ENCODE measurements at regions not wholly inside any gene's neighbourhood (a gene's known extent, or its start where the extent isn't known, plus 50 kb on each side); places are given as distances from the start of the nearest gene placed in this dataset.
"Not testable (repeated sequence)": the region's sequence is repeated elsewhere in the genome, so short reads cannot be mapped to it uniquely, and the experiment has no call there.

- no peaks in the 10 kb centered on the region for H3K9me3 Mint-ChIP-seq
- intact Hi-C loops (cut with micrococcal nuclease): no loop called here
- no peak overlapping the region for H3K27ac Mint-ChIP-seq
These were observed 455.5 kb downstream of the ACTL7B start for GRCh38 chr9:108400297-108400696.

GRCh38 chr9:108399851-108400250 is 455.9 kb downstream of the ACTL7B start:
- H3K27me3 Mint-ChIP-seq: no peaks in the 10 kb centered on the region
- no peaks in the 10 kb centered on the region for H3K36me3 Mint-ChIP-seq (ENCODE audit: low read depth)
- H3K4me1 Mint-ChIP-seq: no peaks in the 10 kb centered on the region
- DNase-seq: no peak
- intact Hi-C loops (cut with micrococcal nuclease): no loop called here
- no peak overlapping the region for H3K27ac Mint-ChIP-seq
- no peaks in the 10 kb centered on the region for H3K9me3 Mint-ChIP-seq
- H3K4me3 Mint-ChIP-seq: no peak overlapping the region

More at GRCh38 chr9:108400297-108400696, 455.5 kb downstream of the ACTL7B start:
- DNase-seq: no peak
- no peaks in the 10 kb centered on the region for H3K4me1 Mint-ChIP-seq
- no peaks in the 10 kb centered on the region for H3K27me3 Mint-ChIP-seq
- no peak overlapping the region for H3K4me3 Mint-ChIP-seq
- no peaks in the 10 kb centered on the region for H3K36me3 Mint-ChIP-seq (ENCODE audit: low read depth)

GRCh38 chr9:108397286-108397685 is 458.5 kb downstream of the ACTL7B start:
- H3K36me3 Mint-ChIP-seq (ENCODE audit: low read depth): no peaks in the 10 kb centered on the region
- no peak overlapping the region for H3K27ac Mint-ChIP-seq
- intact Hi-C loops (cut with micrococcal nuclease): no loop called here
- H3K9me3 Mint-ChIP-seq: no peaks in the 10 kb centered on the region
- DNase-seq: no peak
- no peak overlapping the region for H3K4me3 Mint-ChIP-seq
- H3K4me1 Mint-ChIP-seq: no peaks in the 10 kb centered on the region
- H3K27me3 Mint-ChIP-seq: no peaks in the 10 kb centered on the region

- H3K27ac Mint-ChIP-seq: no peak overlapping the region
- intact Hi-C loops (cut with micrococcal nuclease): no loop called here
- no peaks in the 10 kb centered on the region for H3K27me3 Mint-ChIP-seq
- DNase-seq: no peak
- no peaks in the 10 kb centered on the region for H3K4me1 Mint-ChIP-seq
- H3K36me3 Mint-ChIP-seq (ENCODE audit: low read depth): no peaks in the 10 kb centered on the region
- no peaks in the 10 kb centered on the region for H3K9me3 Mint-ChIP-seq
- H3K4me3 Mint-ChIP-seq: no peak overlapping the region
These were observed 459.2 kb downstream of the ACTL7B start for GRCh38 chr9:108396611-108397010.

- Mint-ChIP-seq H3K27ac (no peak overlapping the region), H3K9me3 (no peaks in the 10 kb centered on the region), H3K27me3 (no peaks in the 10 kb centered on the region), H3K4me1 (no peaks in the 10 kb centered on the region), H3K36me3 (ENCODE audit: low read depth) (no peaks in the 10 kb centered on the region), H3K4me3 (no peak overlapping the region)
- intact Hi-C loops (cut with micrococcal nuclease): no loop called here
- DNase-seq: no peak
These were observed 459.6 kb downstream of the ACTL7B start for GRCh38 chr9:108396193-108396592.

GRCh38 chr9:108395421-108395820 is 460.4 kb downstream of the ACTL7B start:
- H3K4me3 Mint-ChIP-seq: no peak overlapping the region
- no peaks in the 10 kb centered on the region for H3K4me1 Mint-ChIP-seq
- H3K27ac Mint-ChIP-seq: no peak overlapping the region
- no peak for DNase-seq
- H3K36me3 Mint-ChIP-seq (ENCODE audit: low read depth): no peaks in the 10 kb centered on the region
- intact Hi-C loops (cut with micrococcal nuclease): no loop called here
- H3K9me3 Mint-ChIP-seq: no peaks in the 10 kb centered on the region
- H3K27me3 Mint-ChIP-seq: no peaks in the 10 kb centered on the region

- Mint-ChIP-seq H3K27me3 (no peaks in the 10 kb centered on the region), H3K4me1 (no peaks in the 10 kb centered on the region), H3K27ac (no peak overlapping the region), H3K4me3 (no peak overlapping the region), H3K9me3 (no peaks in the 10 kb centered on the region), H3K36me3 (ENCODE audit: low read depth) (no peaks in the 10 kb centered on the region)
- intact Hi-C loops (cut with micrococcal nuclease): no loop called here
- DNase-seq: no peak
These were observed 461.1 kb downstream of the ACTL7B start for GRCh38 chr9:108394726-108395125.

- H3K36me3 Mint-ChIP-seq (ENCODE audit: low read depth); H3K9me3 Mint-ChIP-seq; H3K27me3 Mint-ChIP-seq; DNase-seq; H3K4me1 Mint-ChIP-seq; H3K4me3 Mint-ChIP-seq; intact Hi-C loops (cut with micrococcal nuclease); H3K27ac Mint-ChIP-seq: not testable (repeated sequence)
These were observed 462.2 kb downstream of the ACTL7B start for GRCh38 chr9:108393481-108394001.

GRCh38 chr9:108392877-108393276 is 462.9 kb downstream of the ACTL7B start:
- H3K9me3 Mint-ChIP-seq: no peaks in the 10 kb centered on the region
- peaks cover 3% of the 10 kb centered on the region for H3K4me1 Mint-ChIP-seq
- H3K27ac Mint-ChIP-seq: no peak overlapping the region
- H3K27me3 Mint-ChIP-seq: no peaks in the 10 kb centered on the region
- no peak for DNase-seq
- H3K4me3 Mint-ChIP-seq: no peak overlapping the region
- H3K36me3 Mint-ChIP-seq (ENCODE audit: low read depth): no peaks in the 10 kb centered on the region
- intact Hi-C loops (cut with micrococcal nuclease): no loop called here

- no peak overlapping the region for H3K27ac Mint-ChIP-seq
- H3K4me3 Mint-ChIP-seq: no peak overlapping the region
- peaks cover 5% of the 10 kb centered on the region for H3K9me3 Mint-ChIP-seq
- DNase-seq: no peak
- H3K4me1 Mint-ChIP-seq: peaks cover 3% of the 10 kb centered on the region
- no peaks in the 10 kb centered on the region for H3K27me3 Mint-ChIP-seq
- intact Hi-C loops (cut with micrococcal nuclease): no loop called here
- no peaks in the 10 kb centered on the region for H3K36me3 Mint-ChIP-seq (ENCODE audit: low read depth)
These were observed 466.7 kb downstream of the ACTL7B start for GRCh38 chr9:108389056-108389455.

GRCh38 chr9:108386859-108387384 is 468.9 kb downstream of the ACTL7B start:
- H3K9me3 Mint-ChIP-seq: peaks cover 5% of the 10 kb centered on the region
- H3K4me1 Mint-ChIP-seq: peaks cover 3% of the 10 kb centered on the region
- H3K36me3 Mint-ChIP-seq (ENCODE audit: low read depth): no peaks in the 10 kb centered on the region
- H3K4me3 Mint-ChIP-seq: no peak overlapping the region
- no peak for DNase-seq
- H3K27me3 Mint-ChIP-seq: no peaks in the 10 kb centered on the region
- H3K27ac Mint-ChIP-seq: no peak overlapping the region
- intact Hi-C loops (cut with micrococcal nuclease): no loop called here

GRCh38 chr9:108386032-108386431 is 469.8 kb downstream of the ACTL7B start:
- Mint-ChIP-seq H3K4me1 (peaks cover 3% of the 10 kb centered on the region), H3K27ac (no peak overlapping the region), H3K27me3 (no peaks in the 10 kb centered on the region), H3K9me3 (peaks cover 5% of the 10 kb centered on the region), H3K4me3 (no peak overlapping the region), H3K36me3 (ENCODE audit: low read depth) (no peaks in the 10 kb centered on the region)
- no peak for DNase-seq
- intact Hi-C loops (cut with micrococcal nuclease): no loop called here

- Mint-ChIP-seq H3K27ac (no peak overlapping the region), H3K4me1 (no peaks in the 10 kb centered on the region), H3K36me3 (ENCODE audit: low read depth) (no peaks in the 10 kb centered on the region), H3K9me3 (peaks cover 5% of the 10 kb centered on the region), H3K27me3 (no peaks in the 10 kb centered on the region), H3K4me3 (no peak overlapping the region)
- intact Hi-C loops (cut with micrococcal nuclease): no loop called here
- no peak for DNase-seq
These were observed 472.0 kb downstream of the ACTL7B start for GRCh38 chr9:108383796-108384195.

GRCh38 chr9:108382310-108382709 is 473.5 kb downstream of the ACTL7B start:
- H3K27ac Mint-ChIP-seq: no peak overlapping the region
- H3K36me3 Mint-ChIP-seq (ENCODE audit: low read depth): no peaks in the 10 kb centered on the region
- no peak overlapping the region for H3K4me3 Mint-ChIP-seq
- no peaks in the 10 kb centered on the region for H3K27me3 Mint-ChIP-seq
- peaks cover 5% of the 10 kb centered on the region for H3K9me3 Mint-ChIP-seq
- intact Hi-C loops (cut with micrococcal nuclease): no loop called here
- no peak for DNase-seq
- H3K4me1 Mint-ChIP-seq: no peaks in the 10 kb centered on the region

- intact Hi-C loops (cut with micrococcal nuclease): no loop called here
- H3K36me3 Mint-ChIP-seq (ENCODE audit: low read depth): no peaks in the 10 kb centered on the region
- H3K27me3 Mint-ChIP-seq: no peaks in the 10 kb centered on the region
- H3K4me3 Mint-ChIP-seq: no peak overlapping the region
- DNase-seq: no peak
- H3K9me3 Mint-ChIP-seq: no peaks in the 10 kb centered on the region
- no peaks in the 10 kb centered on the region for H3K4me1 Mint-ChIP-seq
- no peak overlapping the region for H3K27ac Mint-ChIP-seq
These were observed 477.9 kb downstream of the ACTL7B start for GRCh38 chr9:108377881-108378280.

All from activated CD4-positive, alpha-beta T cell treated with anti-CD3 and anti-CD28 coated beads, Interleukin-2, amount 10 ng/mL, durations not matched to agents 24 days and 14 days (primary cell).